ENCODE measurements at regions not wholly inside any gene's neighbourhood (a gene's known extent, or its start where the extent isn't known, plus 50 kb on each side); places are given as distances from the start of the nearest gene placed in this dataset.

- Histone ChIP-seq H3K27ac (no peak overlapping the region), H3K36me3 (no peaks in the 10 kb centered on the region), H3K9me3 (ENCODE audit: severe bottlenecking) (peaks cover 2% of the 10 kb centered on the region), H3K4me3 (ENCODE audit: low read depth, low read length) (no peak overlapping the region), H3K27me3 (ENCODE audit: insufficient read depth, low read depth, severe bottlenecking) (no peaks in the 10 kb centered on the region)
- no peak for DNase-seq
- TF ChIP-seq CTCF (IDR thresholded peaks at IDR 0.05; ENCODE audit: low read depth, low read length): no peak
Observed at GRCh38 chr16:64696866-64697265, 425.0 kb downstream of the CDH11 start.

GRCh38 chr16:64695684-64696083 lies 426.2 kb downstream of the CDH11 start:
- Histone ChIP-seq H3K27me3 (ENCODE audit: insufficient read depth, low read depth, severe bottlenecking) (no peaks in the 10 kb centered on the region), H3K4me3 (ENCODE audit: low read depth, low read length) (no peak overlapping the region), H3K36me3 (no peaks in the 10 kb centered on the region), H3K9me3 (ENCODE audit: severe bottlenecking) (no peaks in the 10 kb centered on the region), H3K27ac (no peak overlapping the region)
- DNase-seq: no peak
- no peak for TF ChIP-seq CTCF (IDR thresholded peaks at IDR 0.05; ENCODE audit: low read depth, low read length)

GRCh38 chr16:64693946-64694345 lies 427.9 kb downstream of the CDH11 start:
- no peak for DNase-seq
- Histone ChIP-seq H3K27ac (no peak overlapping the region), H3K36me3 (no peaks in the 10 kb centered on the region), H3K9me3 (ENCODE audit: severe bottlenecking) (no peaks in the 10 kb centered on the region), H3K27me3 (ENCODE audit: insufficient read depth, low read depth, severe bottlenecking) (no peaks in the 10 kb centered on the region), H3K4me3 (ENCODE audit: low read depth, low read length) (no peak overlapping the region)
- no peak for TF ChIP-seq CTCF (IDR thresholded peaks at IDR 0.05; ENCODE audit: low read depth, low read length)

- no peak for DNase-seq
- H3K36me3 ChIP-seq: no peaks in the 10 kb centered on the region
- no peak for TF ChIP-seq CTCF (IDR thresholded peaks at IDR 0.05; ENCODE audit: low read depth, low read length)
Observed at GRCh38 chr16:64687786-64688185, 434.1 kb downstream of the CDH11 start.

GRCh38 chr16:64687123-64687522 lies 434.7 kb downstream of the CDH11 start:
- DNase-seq: no peak
- no peak overlapping the region for H3K4me3 ChIP-seq (ENCODE audit: low read depth, low read length)
- no peaks in the 10 kb centered on the region for H3K9me3 ChIP-seq (ENCODE audit: severe bottlenecking)
- no peaks in the 10 kb centered on the region for H3K27me3 ChIP-seq (ENCODE audit: insufficient read depth, low read depth, severe bottlenecking)
- H3K27ac ChIP-seq: no peak overlapping the region
- no peaks in the 10 kb centered on the region for H3K36me3 ChIP-seq
- TF ChIP-seq CTCF (IDR thresholded peaks at IDR 0.05; ENCODE audit: low read depth, low read length): no peak

More at GRCh38 chr16:64687786-64688185, 434.1 kb downstream of the CDH11 start:
- Histone ChIP-seq H3K27me3 (ENCODE audit: insufficient read depth, low read depth, severe bottlenecking) (no peaks in the 10 kb centered on the region), H3K4me3 (ENCODE audit: low read depth, low read length) (no peak overlapping the region), H3K9me3 (ENCODE audit: severe bottlenecking) (no peaks in the 10 kb centered on the region), H3K27ac (no peak overlapping the region)

GRCh38 chr16:64679976-64680690 lies 441.7 kb downstream of the CDH11 start:
- H3K27me3 ChIP-seq (ENCODE audit: insufficient read depth, low read depth, severe bottlenecking): no peaks in the 10 kb centered on the region
- no peak for DNase-seq

More at GRCh38 chr16:64679976-64680690, 441.7 kb downstream of the CDH11 start:
- Histone ChIP-seq H3K36me3 (no peaks in the 10 kb centered on the region), H3K9me3 (ENCODE audit: severe bottlenecking) (no peaks in the 10 kb centered on the region), H3K27ac (no peak overlapping the region), H3K4me3 (ENCODE audit: low read depth, low read length) (no peak overlapping the region)
- no peak for TF ChIP-seq CTCF (IDR thresholded peaks at IDR 0.05; ENCODE audit: low read depth, low read length)
